ENCODE measurements at regions not wholly inside any gene's neighbourhood (a gene's known extent, or its start where the extent isn't known, plus 50 kb on each side); places are given as distances from the start of the nearest gene placed in this dataset.

DNA sequence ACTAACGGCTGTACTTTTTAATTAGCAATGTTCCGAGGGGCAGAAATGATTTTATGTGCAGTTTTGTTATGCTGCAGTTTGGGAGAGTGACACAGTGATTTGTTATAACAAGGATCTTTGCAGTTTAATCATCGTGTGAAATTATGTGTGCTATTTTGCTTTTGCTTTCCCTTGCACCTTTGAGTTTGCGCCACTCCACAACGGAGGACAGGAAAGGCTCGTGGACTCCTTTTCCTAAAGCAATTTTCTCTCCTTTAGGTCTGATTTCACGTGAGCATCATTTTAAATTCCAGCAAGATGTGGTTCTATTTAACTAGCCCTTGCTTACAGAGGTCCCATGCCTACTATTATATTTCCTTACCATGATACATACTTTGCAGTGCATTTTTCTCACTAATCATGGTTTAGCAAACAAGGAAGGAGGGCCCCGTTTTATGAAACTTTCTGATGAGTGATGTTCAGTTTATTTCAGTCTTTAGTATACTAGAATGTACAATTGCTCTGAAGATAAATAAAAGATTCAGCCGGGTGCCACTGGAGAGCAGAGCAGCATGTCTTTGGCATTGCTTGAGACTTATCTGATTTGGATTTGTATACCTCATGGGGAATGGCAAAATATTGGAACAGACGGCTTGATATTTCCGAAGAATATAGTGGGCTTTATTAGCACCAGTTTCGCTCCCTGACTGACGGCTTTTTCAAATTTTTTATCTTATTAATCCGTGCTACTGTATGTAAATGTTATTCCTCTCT, 528.2 kb upstream of the FANCL start:
- Histone ChIP-seq H3K4me3 (no peak overlapping the region), H3K27me3 (no peaks in the 10 kb centered on the region), H3K27ac (no peak overlapping the region), H3K9me3 (no peaks in the 10 kb centered on the region), H3K4me1 (ENCODE audit: insufficient read depth) (no peaks in the 10 kb centered on the region), H3K36me3 (no peaks in the 10 kb centered on the region)
- TF ChIP-seq, protein P1, sequence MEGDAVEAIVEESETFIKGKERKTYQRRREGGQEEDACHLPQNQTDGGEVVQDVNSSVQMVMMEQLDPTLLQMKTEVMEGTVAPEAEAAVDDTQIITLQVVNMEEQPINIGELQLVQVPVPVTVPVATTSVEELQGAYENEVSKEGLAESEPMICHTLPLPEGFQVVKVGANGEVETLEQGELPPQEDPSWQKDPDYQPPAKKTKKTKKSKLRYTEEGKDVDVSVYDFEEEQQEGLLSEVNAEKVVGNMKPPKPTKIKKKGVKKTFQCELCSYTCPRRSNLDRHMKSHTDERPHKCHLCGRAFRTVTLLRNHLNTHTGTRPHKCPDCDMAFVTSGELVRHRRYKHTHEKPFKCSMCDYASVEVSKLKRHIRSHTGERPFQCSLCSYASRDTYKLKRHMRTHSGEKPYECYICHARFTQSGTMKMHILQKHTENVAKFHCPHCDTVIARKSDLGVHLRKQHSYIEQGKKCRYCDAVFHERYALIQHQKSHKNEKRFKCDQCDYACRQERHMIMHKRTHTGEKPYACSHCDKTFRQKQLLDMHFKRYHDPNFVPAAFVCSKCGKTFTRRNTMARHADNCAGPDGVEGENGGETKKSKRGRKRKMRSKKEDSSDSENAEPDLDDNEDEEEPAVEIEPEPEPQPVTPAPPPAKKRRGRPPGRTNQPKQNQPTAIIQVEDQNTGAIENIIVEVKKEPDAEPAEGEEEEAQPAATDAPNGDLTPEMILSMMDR (IDR thresholded peaks at IDR 0.05), result no peak
- TF ChIP-seq EP300 (IDR thresholded peaks at IDR 0.05), result no peak
- no peak for TF ChIP-seq POLR2A (IDR thresholded peaks at IDR 0.05)
- 54 to 64% (median 57%) methylated on average over 14 of the region's 14 CpGs for WGBS, 3 donors
- intact Hi-C loops (cut with DNase I), result no loop called here
- no peak for DNase-seq

DNA sequence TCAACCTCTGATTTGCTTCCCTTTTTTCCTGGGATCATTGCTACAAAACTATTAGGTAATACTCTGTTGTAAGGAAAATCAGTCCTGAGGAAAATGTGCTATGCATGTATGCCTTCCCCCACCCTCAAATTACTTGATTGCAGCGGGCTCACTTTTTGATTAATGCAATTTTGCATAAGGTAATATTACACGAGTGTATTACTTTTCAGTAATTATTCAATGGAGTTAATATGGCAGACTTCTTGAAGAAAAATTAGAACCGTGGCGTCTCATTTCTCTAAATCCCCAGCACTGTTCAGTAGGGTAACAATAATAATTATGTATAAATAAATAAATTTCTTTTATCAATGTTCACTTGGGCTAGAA, 527.6 kb upstream of the FANCL start:
- Histone ChIP-seq H3K9me3 (no peaks in the 10 kb centered on the region), H3K27me3 (no peaks in the 10 kb centered on the region), H3K4me1 (ENCODE audit: insufficient read depth) (no peaks in the 10 kb centered on the region), H3K27ac (no peak overlapping the region), H3K36me3 (no peaks in the 10 kb centered on the region), H3K4me3 (no peak overlapping the region)
- intact Hi-C loops (cut with DNase I), result no loop called here
- no peak for TF ChIP-seq POLR2A (IDR thresholded peaks at IDR 0.05)
- TF ChIP-seq, protein P1 (IDR thresholded peaks at IDR 0.05), result no peak
- WGBS, 3 donors, result 91 to 95% (median 93%) methylated on average over 4 of the region's 4 CpGs
- DNase-seq, result no peak

DNA sequence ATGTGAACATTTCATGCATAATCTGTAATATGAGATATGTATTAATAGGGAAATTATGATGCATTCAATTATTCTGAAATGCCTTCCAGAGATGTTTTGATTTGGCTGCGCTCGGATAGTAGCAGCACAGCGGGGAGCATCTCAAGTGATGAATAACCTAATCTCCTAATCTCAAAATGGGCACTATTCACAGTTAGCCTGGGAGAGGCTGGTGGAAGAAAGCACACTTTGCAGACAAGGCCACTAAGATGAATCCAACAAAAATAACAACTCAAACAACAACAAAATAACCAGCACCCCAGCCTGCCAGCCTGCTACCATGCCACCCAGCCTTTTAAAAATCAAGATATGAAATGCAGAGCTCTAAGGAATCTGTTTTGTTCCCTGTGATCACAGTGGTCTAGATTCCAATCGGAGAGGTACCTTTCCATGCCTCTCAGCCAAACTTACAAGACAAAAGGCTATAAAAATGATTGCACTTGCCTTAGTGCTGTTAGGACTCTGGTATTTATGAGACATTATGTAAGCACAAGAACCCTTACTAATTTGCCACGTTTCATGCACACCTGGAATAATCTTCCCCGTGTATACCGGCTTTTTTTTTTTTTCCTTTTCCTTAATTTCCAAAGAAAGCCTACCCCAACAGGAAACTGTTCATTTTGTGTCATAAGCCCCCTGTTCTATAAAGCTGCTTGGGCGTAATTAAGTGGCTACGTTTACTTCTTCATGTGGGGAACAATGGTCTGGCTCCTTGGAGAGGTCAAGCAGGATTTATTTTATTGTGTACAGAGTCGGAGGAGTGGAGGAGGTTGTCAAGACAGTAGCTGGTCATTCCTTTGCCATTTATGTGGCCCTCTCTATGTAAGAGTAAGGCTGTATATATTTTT, 526.9 kb upstream of the FANCL start:
- intact Hi-C loops (cut with DNase I), result no loop called here
- WGBS, 3 donors, result 83 to 88% (median 85%) methylated on average over 10 of the region's 10 CpGs
- H3K27ac ChIP-seq, result no peak overlapping the region
- H3K27me3 ChIP-seq, result no peaks in the 10 kb centered on the region
- H3K9me3 ChIP-seq, result no peaks in the 10 kb centered on the region
- TF ChIP-seq POLR2A (IDR thresholded peaks at IDR 0.05) (no peak), EP300 (IDR thresholded peaks at IDR 0.05) (no peak)
- TF ChIP-seq, protein P1 (IDR thresholded peaks at IDR 0.05), result no peak
- H3K4me1 ChIP-seq (ENCODE audit: insufficient read depth), result no peaks in the 10 kb centered on the region
- H3K4me3 ChIP-seq, result no peak overlapping the region
- no peaks in the 10 kb centered on the region for H3K36me3 ChIP-seq
- DNase-seq, result no peak

DNA sequence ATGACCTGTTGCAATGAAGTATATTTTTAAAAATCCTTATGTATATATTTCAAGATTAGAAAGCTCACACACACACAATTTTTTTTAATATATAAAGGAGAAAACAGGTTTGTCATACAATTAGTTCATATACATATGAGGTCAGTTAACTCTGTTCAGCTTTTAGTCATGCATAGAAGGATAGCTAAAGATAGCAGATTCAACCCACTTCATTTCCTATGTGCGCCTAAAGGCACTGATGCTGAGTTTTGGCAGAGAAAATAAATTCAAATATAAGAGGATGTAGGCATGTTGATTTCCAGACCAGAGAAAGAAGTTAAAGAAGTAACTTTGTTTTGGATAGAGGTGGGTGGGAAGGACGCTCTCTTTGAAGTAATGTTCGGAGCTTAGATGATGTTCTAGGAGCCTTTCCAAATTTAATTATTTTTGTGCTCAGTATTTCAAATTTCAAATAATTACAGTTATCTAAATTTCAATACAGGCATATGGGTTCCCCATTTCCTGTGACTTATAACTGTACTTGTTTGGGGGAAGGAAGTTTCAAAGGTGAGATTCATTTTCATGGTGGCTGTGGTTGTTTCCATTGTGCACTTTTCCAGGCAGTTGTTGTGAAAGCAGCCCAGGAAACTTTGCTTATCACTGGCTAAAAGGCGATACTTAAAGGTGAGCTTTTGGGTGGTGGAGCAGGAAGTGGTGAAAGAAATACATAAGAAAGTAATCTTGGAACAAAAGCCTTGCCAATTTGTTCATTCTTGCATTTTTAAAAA, 523.4 kb upstream of the FANCL start:
- no peaks in the 10 kb centered on the region for H3K27me3 ChIP-seq
- H3K9me3 ChIP-seq, result no peaks in the 10 kb centered on the region
- no peak for TF ChIP-seq EP300 (IDR thresholded peaks at IDR 0.05)
- no peak for TF ChIP-seq POLR2A (IDR thresholded peaks at IDR 0.05)
- TF ChIP-seq, protein P1 (IDR thresholded peaks at IDR 0.05), result no peak
- 69 to 77% (median 72%) methylated on average over 4 of the region's 4 CpGs for WGBS, 3 donors
- intact Hi-C loops (cut with DNase I), result no loop called here
- no peak overlapping the region for H3K27ac ChIP-seq
- no peak overlapping the region for H3K4me3 ChIP-seq
- no peak for DNase-seq
- H3K36me3 ChIP-seq, result no peaks in the 10 kb centered on the region
- H3K4me1 ChIP-seq (ENCODE audit: insufficient read depth), result no peaks in the 10 kb centered on the region
